Panc1 (cell line): ENCODE measurements at regions not wholly inside any gene's neighbourhood (a gene's known extent, or its start where the extent isn't known, plus 50 kb on each side); places are given as distances from the start of the nearest gene placed in this dataset.
"Not testable (repeated sequence)": the region's sequence is repeated elsewhere in the genome, so short reads cannot be mapped to it uniquely, and the experiment has no call there.

ENCODE experiments used
- CTCF ChIP-seq: fragments of 450-650 bp; IDR thresholded peaks from 2 replicates; pipeline ENCODE4 v1.5.1; 2017; ENCODE audit warnings: mild to moderate bottlenecking
- POLR2AphosphoS5 ChIP-seq: IDR thresholded peaks from 2 replicates; pipeline ENCODE4 v1.6.1; 2012; ENCODE audit warnings: mild to moderate bottlenecking, low read depth, low read length, moderate library complexity
- REST ChIP-seq, 2 experiments: IDR thresholded peaks; 2 replicates each; pipeline ENCODE4 v1.6.1; 2011 to 2012; ENCODE audit warnings: low read depth in 2 of 2, control low read depth in 1 of 2, low read length in 1 of 2, mild to moderate bottlenecking in 1 of 2, moderate library complexity in 1 of 2; ENCODE audit not compliant: insufficient read depth in 1 of 2
- SIN3A ChIP-seq: IDR thresholded peaks from 2 replicates; pipeline ENCODE4 v1.6.1; 2012; ENCODE audit warnings: low read depth, mild to moderate bottlenecking, low read length, moderate library complexity, borderline replicate concordance; ENCODE audit not compliant: insufficient read depth
- TCF7L2 ChIP-seq: IDR thresholded peaks from 2 replicates; pipeline ENCODE4 v1.6.1; 2011; ENCODE audit warnings: mild to moderate bottlenecking, low read depth, low read length, inconsistent platforms

GRCh38 chr20:30515915-30516314 lies 741.5 kb upstream of the DEFB115 start:
- not testable (repeated sequence) for TF ChIP-seq CTCF; POLR2AphosphoS5; TCF7L2; SIN3A; REST (IDR thresholded peaks at IDR 0.05; ENCODE audit: insufficient read depth in 1 of 2, low read depth in 2 of 2, low read length in 1 of 2)
